ENCODE measurements at regions not wholly inside any gene's neighbourhood (a gene's known extent, or its start where the extent isn't known, plus 50 kb on each side); places are given as distances from the start of the nearest gene placed in this dataset.

GRCh38 chr3:76370749-76371520 lies 585.6 kb upstream of the ZNF717 start:
- 49 to 59% (median 54%) methylated on average over 4 of the region's 4 CpGs for WGBS, 5 donors
- no peak for DNase-seq
- H3K9me3 ChIP-seq, result no peaks in the 10 kb centered on the region

GRCh38 chr3:76372497-76372896 lies 587.1 kb upstream of the ZNF717 start:
- intact Hi-C loops (cut with DNase I; ENCODE audit: low total_unique reads), result no loop called here
- no peaks in the 10 kb centered on the region for H3K9me3 ChIP-seq
- no peaks in the 10 kb centered on the region for H3K27me3 ChIP-seq
- no peak for DNase-seq
- no peaks in the 10 kb centered on the region for H3K4me1 ChIP-seq
- no peak overlapping the region for H3K27ac ChIP-seq
- WGBS, 5 donors, result 51 to 70% (median 60%) methylated on average over 2 of the region's 2 CpGs
- no peaks in the 10 kb centered on the region for H3K36me3 ChIP-seq
- TF ChIP-seq EP300 (IDR thresholded peaks at IDR 0.05) (no peak), CTCF (IDR thresholded peaks at IDR 0.05) (no peak)
- no peak overlapping the region for H3K4me3 ChIP-seq

More at GRCh38 chr3:76370749-76371520, 585.6 kb upstream of the ZNF717 start:
- no peaks in the 10 kb centered on the region for H3K36me3 ChIP-seq
- no peaks in the 10 kb centered on the region for H3K27me3 ChIP-seq
- H3K27ac ChIP-seq, result no peak overlapping the region
- H3K4me3 ChIP-seq, result no peak overlapping the region
- intact Hi-C loops (cut with DNase I; ENCODE audit: low total_unique reads), result no loop called here
- TF ChIP-seq CTCF (IDR thresholded peaks at IDR 0.05) (no peak), POLR2A (IDR thresholded peaks at IDR 0.05) (no peak), EP300 (IDR thresholded peaks at IDR 0.05) (no peak), POLR2AphosphoS5 (IDR thresholded peaks at IDR 0.05) (no peak)
- H3K4me1 ChIP-seq, result no peaks in the 10 kb centered on the region

- TF ChIP-seq EP300 (IDR thresholded peaks at IDR 0.05), result no peak
- TF ChIP-seq POLR2A (IDR thresholded peaks at IDR 0.05), result no peak
- TF ChIP-seq CTCF (IDR thresholded peaks at IDR 0.05), result no peak
- no peak for TF ChIP-seq POLR2AphosphoS5 (IDR thresholded peaks at IDR 0.05)
- 59 to 71% (median 61%) methylated on average over 1 of the region's 1 CpG for WGBS, 5 donors
- peaks cover 0 to 3% (median 0%) of the 10 kb centered on the region in 4 donors for H3K9me3 ChIP-seq
- H3K4me3 ChIP-seq, result no peak overlapping the region
- no peaks in the 10 kb centered on the region for H3K27me3 ChIP-seq
- H3K4me1 ChIP-seq, result no peaks in the 10 kb centered on the region
- H3K36me3 ChIP-seq, result no peaks in the 10 kb centered on the region
- intact Hi-C loops (cut with DNase I; ENCODE audit: low total_unique reads), result no loop called here
- no peak for DNase-seq
- H3K27ac ChIP-seq, result no peak overlapping the region
Observed at GRCh38 chr3:76377074-76377473, 591.7 kb upstream of the ZNF717 start.

GRCh38 chr3:76378789-76379188 lies 593.4 kb upstream of the ZNF717 start:
- Histone ChIP-seq H3K4me3 (no peak overlapping the region), H3K27me3 (no peaks in the 10 kb centered on the region), H3K9me3 (peaks cover 0 to 4% (median 0%) of the 10 kb centered on the region in 4 donors), H3K36me3 (no peaks in the 10 kb centered on the region), H3K4me1 (no peaks in the 10 kb centered on the region), H3K27ac (no peak overlapping the region)
- no peak for DNase-seq
- TF ChIP-seq POLR2A (IDR thresholded peaks at IDR 0.05) (no peak), EP300 (IDR thresholded peaks at IDR 0.05) (no peak), CTCF (IDR thresholded peaks at IDR 0.05) (no peak), POLR2AphosphoS5 (IDR thresholded peaks at IDR 0.05) (no peak)
- 67 to 88% (median 85%) methylated on average over 4 of the region's 4 CpGs for WGBS, 5 donors
- intact Hi-C loops (cut with DNase I; ENCODE audit: low total_unique reads), result no loop called here

Data from stomach (tissue), 8 donors.